ENCODE measurements at regions not wholly inside any gene's neighbourhood (a gene's known extent, or its start where the extent isn't known, plus 50 kb on each side); places are given as distances from the start of the nearest gene placed in this dataset.

DNA sequence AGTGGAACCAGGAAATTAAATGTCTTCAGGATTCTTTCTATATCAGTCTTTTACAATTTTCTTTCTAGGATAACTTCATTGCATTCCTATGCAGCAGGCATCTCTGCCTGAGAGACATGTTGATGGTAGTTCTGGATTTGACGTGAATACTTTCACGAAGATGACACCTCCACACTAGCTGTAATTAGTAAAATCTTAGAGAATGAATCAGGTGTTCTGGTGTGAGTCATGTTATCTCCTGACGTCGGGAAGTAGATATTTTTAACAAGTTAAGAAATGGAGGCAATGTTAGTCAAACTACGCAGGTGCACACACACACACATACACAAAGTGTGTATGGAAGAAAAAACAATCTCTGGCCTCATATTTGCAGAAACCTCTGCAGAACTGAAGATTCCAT lies 1661.3 kb upstream of the MIR17HG start:
- no peak overlapping the region for H3K4me3 ChIP-seq
- no peak overlapping the region for H3K27ac ChIP-seq
- no peaks in the 10 kb centered on the region for H3K36me3 ChIP-seq
- TF ChIP-seq EP300 (IDR thresholded peaks at IDR 0.05; ENCODE audit: low read depth) (no peak), POLR2AphosphoS5 (IDR thresholded peaks at IDR 0.05) (no peak), POLR2A (IDR thresholded peaks at IDR 0.05) (no peak), CTCF (IDR thresholded peaks at IDR 0.05) (no peak)
- H3K27me3 ChIP-seq, result no peaks in the 10 kb centered on the region
- 87 to 96% methylated on average over 5 of the region's 5 CpGs for WGBS, 2 donors (ENCODE audit: low coverage in 1 of 2)
- no peak for DNase-seq
- intact Hi-C loops (cut with DNase I; ENCODE audit: low total_unique reads) (no loop called here), in situ Hi-C loops (cut with MboI; ENCODE audit: low pct_ligation_motif_present in 1 of 4, low pct_unique_long_range_greater_than_20kb in 1 of 4, low sequenced_read_pairs in 3 of 4) (no loop called here)
- no peaks in the 10 kb centered on the region for H3K4me1 ChIP-seq
- no peaks in the 10 kb centered on the region for H3K9me3 ChIP-seq

DNA sequence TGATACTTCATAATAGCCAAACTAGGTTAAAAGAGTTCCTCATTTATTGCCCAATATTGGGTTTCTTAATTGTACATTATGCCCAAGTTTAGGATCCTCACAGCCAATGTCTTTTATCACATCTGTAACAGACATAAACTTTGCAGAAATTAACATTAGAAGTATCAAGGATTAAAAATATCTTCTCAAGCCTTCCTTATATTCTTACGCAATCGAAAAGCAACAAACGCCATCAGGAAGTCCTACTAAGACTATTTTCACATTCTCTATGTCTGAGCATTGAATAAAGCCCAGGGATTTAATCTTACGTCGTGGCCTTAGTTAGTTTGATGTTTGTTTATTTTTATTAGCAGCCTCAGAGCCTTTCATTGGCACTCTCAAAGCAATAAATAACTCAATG lies 1660.4 kb upstream of the MIR17HG start:
- in situ Hi-C loops (cut with MboI; ENCODE audit: low pct_ligation_motif_present in 1 of 4, low pct_unique_long_range_greater_than_20kb in 1 of 4, low sequenced_read_pairs in 3 of 4), result no loop called here
- TF ChIP-seq POLR2A (IDR thresholded peaks at IDR 0.05), result no peak
- no peak for TF ChIP-seq EP300 (IDR thresholded peaks at IDR 0.05; ENCODE audit: low read depth)
- TF ChIP-seq CTCF (IDR thresholded peaks at IDR 0.05), result no peak
- TF ChIP-seq POLR2AphosphoS5 (IDR thresholded peaks at IDR 0.05), result no peak
- Histone ChIP-seq H3K4me3 (no peak overlapping the region), H3K27ac (no peak overlapping the region), H3K9me3 (no peaks in the 10 kb centered on the region), H3K36me3 (no peaks in the 10 kb centered on the region), H3K27me3 (no peaks in the 10 kb centered on the region), H3K4me1 (no peaks in the 10 kb centered on the region)
- DNase-seq, result no peak
- intact Hi-C loops (cut with DNase I; ENCODE audit: low total_unique reads), result no loop called here
- 57 to 74% methylated on average over 5 of the region's 5 CpGs for WGBS, 2 donors (ENCODE audit: low coverage in 1 of 2)

DNA sequence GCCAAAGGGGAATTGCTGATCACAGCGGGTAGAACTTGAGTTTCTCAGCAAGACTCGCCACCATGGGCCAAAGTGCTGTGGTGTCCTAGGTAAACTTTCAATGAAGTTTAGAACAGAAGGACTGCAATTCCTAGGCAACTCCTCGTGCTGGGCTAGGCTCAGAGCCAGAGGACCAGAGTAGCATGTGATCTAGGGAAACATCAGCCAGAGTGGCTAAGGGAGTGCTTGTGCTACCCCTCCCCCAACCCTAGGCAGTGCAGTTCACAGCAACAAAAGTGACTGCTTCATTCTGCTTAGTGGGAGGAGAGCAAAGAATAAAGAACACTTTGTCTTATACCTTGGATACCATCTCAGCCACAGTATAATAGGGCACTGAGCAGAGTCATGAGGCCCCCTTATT lies 1658.6 kb upstream of the MIR17HG start:
- in situ Hi-C loops (cut with MboI; ENCODE audit: low pct_ligation_motif_present in 1 of 4, low pct_unique_long_range_greater_than_20kb in 1 of 4, low sequenced_read_pairs in 3 of 4), result no loop called here

GRCh38 chr13:89694451-89694850 lies 1653.0 kb upstream of the MIR17HG start:
- WGBS, 2 donors (ENCODE audit: low coverage in 1 of 2), result 22 to 39% methylated on average over 1 of the region's 1 CpG
- H3K9me3 ChIP-seq, result no peaks in the 10 kb centered on the region
- in situ Hi-C loops (cut with MboI; ENCODE audit: low pct_ligation_motif_present in 1 of 4, low pct_unique_long_range_greater_than_20kb in 1 of 4, low sequenced_read_pairs in 3 of 4), result no loop called here

More for the DNA sequence above, 1658.6 kb upstream of the MIR17HG start:
- Histone ChIP-seq H3K4me3 (no peak overlapping the region), H3K27ac (no peak overlapping the region), H3K27me3 (no peaks in the 10 kb centered on the region), H3K4me1 (no peaks in the 10 kb centered on the region), H3K36me3 (no peaks in the 10 kb centered on the region), H3K9me3 (no peaks in the 10 kb centered on the region)
- intact Hi-C loops (cut with DNase I; ENCODE audit: low total_unique reads), result no loop called here
- 55% methylated on average over 3 of the region's 3 CpGs; no CpG with 5 or more reads in 1 of the 2 donors for WGBS, 2 donors (ENCODE audit: low coverage in 1 of 2)
- no peak for DNase-seq
- TF ChIP-seq POLR2AphosphoS5 (IDR thresholded peaks at IDR 0.05), result no peak
- TF ChIP-seq POLR2A (IDR thresholded peaks at IDR 0.05), result no peak
- no peak for TF ChIP-seq CTCF (IDR thresholded peaks at IDR 0.05)

More at GRCh38 chr13:89694451-89694850, 1653.0 kb upstream of the MIR17HG start:
- TF ChIP-seq CTCF (IDR thresholded peaks at IDR 0.05), result no peak
- no peak for TF ChIP-seq EP300 (IDR thresholded peaks at IDR 0.05; ENCODE audit: low read depth)
- no peak for TF ChIP-seq POLR2AphosphoS5 (IDR thresholded peaks at IDR 0.05)
- no peak for TF ChIP-seq POLR2A (IDR thresholded peaks at IDR 0.05)
- no peak overlapping the region for H3K4me3 ChIP-seq
- DNase-seq, result no peak
- H3K36me3 ChIP-seq, result no peaks in the 10 kb centered on the region
- no peaks in the 10 kb centered on the region for H3K4me1 ChIP-seq
- H3K27ac ChIP-seq, result no peak overlapping the region
- intact Hi-C loops (cut with DNase I; ENCODE audit: low total_unique reads), result no loop called here
- H3K27me3 ChIP-seq, result no peaks in the 10 kb centered on the region
